ENCODE measurements at regions not wholly inside any gene's neighbourhood (a gene's known extent, or its start where the extent isn't known, plus 50 kb on each side); places are given as distances from the start of the nearest gene placed in this dataset.

- TF ChIP-seq CTCF (IDR thresholded peaks at IDR 0.05) = no peak
- TF ChIP-seq POLR2A (IDR thresholded peaks at IDR 0.05) = no peak
Measured at GRCh38 chr5:128825826-128826225, 139.5 kb upstream of the SLC27A6 start.

Data from Peyer's patch (tissue), 4 donors.